Right lung (tissue), 2 donors: ENCODE measurements at regions not wholly inside any gene's neighbourhood (a gene's known extent, or its start where the extent isn't known, plus 50 kb on each side); places are given as distances from the start of the nearest gene placed in this dataset.

Experiments
- DNase-seq, 2 donors: peaks; one replicate each; pipeline ENCODE4 v3.0.0-alpha.2; 2013

- DNase-seq, result no peak
Measured at GRCh38 chr17:34776456-34777443, 184.5 kb downstream of the CCT6B start.

GRCh38 chr17:34773036-34773435 lies 188.2 kb downstream of the CCT6B start:
- DNase-seq, result no peak

- DNase-seq, result no peak
Measured at GRCh38 chr17:34771891-34772290, 189.4 kb downstream of the CCT6B start.

GRCh38 chr17:34770586-34770985 lies 190.7 kb downstream of the CCT6B start:
- DNase-seq, result no peak

GRCh38 chr17:34769899-34770298 lies 190.5 kb downstream of the TMEM132E start:
- DNase-seq, result no peak

GRCh38 chr17:34769049-34769448 lies 189.7 kb downstream of the TMEM132E start:
- no peak for DNase-seq

GRCh38 chr17:34765291-34765690 lies 185.9 kb downstream of the TMEM132E start:
- no peak for DNase-seq

GRCh38 chr17:34764716-34765115 lies 185.3 kb downstream of the TMEM132E start:
- no peak for DNase-seq

- no peak for DNase-seq
Measured at GRCh38 chr17:34763728-34764665, 184.6 kb downstream of the TMEM132E start.

- DNase-seq, result no peak
Measured at GRCh38 chr17:34762078-34762477, 182.7 kb downstream of the TMEM132E start.

- DNase-seq, result no peak
Measured at GRCh38 chr17:34761646-34762045, 182.3 kb downstream of the TMEM132E start.

GRCh38 chr17:34760931-34761495 lies 181.6 kb downstream of the TMEM132E start:
- DNase-seq, result no peak

- no peak for DNase-seq
Measured at GRCh38 chr17:34758718-34759117, 179.3 kb downstream of the TMEM132E start.

- no peak for DNase-seq
Measured at GRCh38 chr17:34758316-34758715, 178.9 kb downstream of the TMEM132E start.

GRCh38 chr17:34757611-34758010 lies 178.2 kb downstream of the TMEM132E start:
- DNase-seq, result no peak

GRCh38 chr17:34757106-34757505 lies 177.7 kb downstream of the TMEM132E start:
- DNase-seq, result no peak

- no peak for DNase-seq
Measured at GRCh38 chr17:34756637-34757021, 177.2 kb downstream of the TMEM132E start.

GRCh38 chr17:34755981-34756636 lies 176.7 kb downstream of the TMEM132E start:
- DNase-seq, result no peak

GRCh38 chr17:34755371-34755770 lies 176.0 kb downstream of the TMEM132E start:
- DNase-seq, result no peak

- no peak for DNase-seq
Measured at GRCh38 chr17:34750004-34750403, 170.6 kb downstream of the TMEM132E start.

GRCh38 chr17:34741967-34742366 lies 162.6 kb downstream of the TMEM132E start:
- no peak for DNase-seq
